ENCODE measurements at regions not wholly inside any gene's neighbourhood (a gene's known extent, or its start where the extent isn't known, plus 50 kb on each side); places are given as distances from the start of the nearest gene placed in this dataset.

GRCh38 chr14:97273540-97273939 is 476.4 kb downstream of the VRK1 start:
- DNase-seq, result no peak

- no peak for DNase-seq
These were observed 477.4 kb downstream of the VRK1 start for GRCh38 chr14:97274626-97275025.

GRCh38 chr14:97275276-97275675 is 478.1 kb downstream of the VRK1 start:
- DNase-seq, result no peak

- DNase-seq, result no peak
These were observed 479.4 kb downstream of the VRK1 start for GRCh38 chr14:97276573-97276972.

- no peak for DNase-seq
These were observed 480.5 kb downstream of the VRK1 start for GRCh38 chr14:97277711-97278110.

GRCh38 chr14:97280526-97280925 is 483.3 kb downstream of the VRK1 start:
- DNase-seq, result peak; percentile 7

- no peak for DNase-seq
These were observed 484.6 kb downstream of the VRK1 start for GRCh38 chr14:97281741-97282140.

- DNase-seq, result no peak
These were observed 485.2 kb downstream of the VRK1 start for GRCh38 chr14:97282210-97283004.

- no peak for DNase-seq
These were observed 485.8 kb downstream of the VRK1 start for GRCh38 chr14:97283005-97283403.

- no peak for DNase-seq
These were observed 486.2 kb downstream of the VRK1 start for GRCh38 chr14:97283426-97283825.

- no peak for DNase-seq
These were observed 486.7 kb downstream of the VRK1 start for GRCh38 chr14:97283841-97284240.

GRCh38 chr14:97287956-97288355 is 490.8 kb downstream of the VRK1 start:
- no peak for DNase-seq

- DNase-seq, result no peak
These were observed 492.9 kb downstream of the VRK1 start for GRCh38 chr14:97290065-97290464.

- no peak for DNase-seq
These were observed 493.8 kb downstream of the VRK1 start for GRCh38 chr14:97290977-97291376.

GRCh38 chr14:97293659-97294058 is 496.5 kb downstream of the VRK1 start:
- DNase-seq, result peak; percentile 2

GRCh38 chr14:97295108-97295710 is 498.0 kb downstream of the VRK1 start:
- no peak for DNase-seq

- DNase-seq, result no peak
These were observed 499.0 kb downstream of the VRK1 start for GRCh38 chr14:97296176-97296575.

- DNase-seq, result no peak
These were observed 499.9 kb downstream of the VRK1 start for GRCh38 chr14:97297100-97297499.

- no peak for DNase-seq
These were observed 501.1 kb downstream of the VRK1 start for GRCh38 chr14:97298331-97298730.

GRCh38 chr14:97298736-97299135 is 501.6 kb downstream of the VRK1 start:
- no peak for DNase-seq

- DNase-seq, result no peak
These were observed 502.5 kb downstream of the VRK1 start for GRCh38 chr14:97299661-97300060.

GRCh38 chr14:97301931-97302559 is 504.9 kb downstream of the VRK1 start:
- no peak for DNase-seq

- no peak for DNase-seq
These were observed 509.1 kb downstream of the VRK1 start for GRCh38 chr14:97306133-97306759.

- no peak for DNase-seq
These were observed 509.6 kb downstream of the VRK1 start for GRCh38 chr14:97306760-97307246.

Data from fibroblast of upper back skin (primary cell).